ENCODE measurements at regions not wholly inside any gene's neighbourhood (a gene's known extent, or its start where the extent isn't known, plus 50 kb on each side); places are given as distances from the start of the nearest gene placed in this dataset.

GRCh38 chr18:10351219-10351818 is 103.1 kb upstream of the APCDD1 start:
- TF ChIP-seq GABPA (IDR thresholded peaks at IDR 0.05; ENCODE audit: low read depth), result no peak
- TF ChIP-seq REST (IDR thresholded peaks at IDR 0.05; ENCODE audit: insufficient replicate concordance, low read depth), result no peak
- TF ChIP-seq CTCF (IDR thresholded peaks at IDR 0.05; ENCODE audit: insufficient read depth, low read length), result no peak
- TF ChIP-seq SPI1 (IDR thresholded peaks at IDR 0.05; ENCODE audit: borderline replicate concordance, low read depth), result no peak
- no peak for TF ChIP-seq POLR2AphosphoS5 (IDR thresholded peaks at IDR 0.05; ENCODE audit: low read depth)
- no peak overlapping the region for H3K27ac ChIP-seq (replicated peaks)

GRCh38 chr18:10351858-10352257 is 102.6 kb upstream of the APCDD1 start:
- no peak for TF ChIP-seq GABPA (IDR thresholded peaks at IDR 0.05; ENCODE audit: low read depth)
- TF ChIP-seq CTCF (IDR thresholded peaks at IDR 0.05; ENCODE audit: insufficient read depth, low read length), result no peak
- no peak for TF ChIP-seq REST (IDR thresholded peaks at IDR 0.05; ENCODE audit: insufficient replicate concordance, low read depth)
- TF ChIP-seq POLR2AphosphoS5 (IDR thresholded peaks at IDR 0.05; ENCODE audit: low read depth), result no peak
- no peak for TF ChIP-seq SPI1 (IDR thresholded peaks at IDR 0.05; ENCODE audit: borderline replicate concordance, low read depth)
- Histone ChIP-seq H3K27me3 (ENCODE audit: insufficient read depth, poor library complexity, severe bottlenecking) (no peaks in the 10 kb centered on the region), H3K4me3 (replicated peaks; ENCODE audit: insufficient read depth, low read length) (no peak overlapping the region), H3K27ac (replicated peaks) (no peak overlapping the region)
- DNase-seq (ENCODE audit: low read depth in 1 of 2, low spot score in 1 of 2), result no peak

More at GRCh38 chr18:10351219-10351818, 103.1 kb upstream of the APCDD1 start:
- Histone ChIP-seq H3K4me3 (replicated peaks; ENCODE audit: insufficient read depth, low read length) (no peak overlapping the region), H3K27me3 (ENCODE audit: insufficient read depth, poor library complexity, severe bottlenecking) (no peaks in the 10 kb centered on the region)
- DNase-seq (ENCODE audit: low read depth in 1 of 2, low spot score in 1 of 2), result no peak

GRCh38 chr18:10352671-10353070 is 101.8 kb upstream of the APCDD1 start:
- Histone ChIP-seq H3K27me3 (ENCODE audit: insufficient read depth, poor library complexity, severe bottlenecking) (no peaks in the 10 kb centered on the region), H3K4me3 (replicated peaks; ENCODE audit: insufficient read depth, low read length) (no peak overlapping the region), H3K27ac (replicated peaks) (no peak overlapping the region)
- no peak for DNase-seq (ENCODE audit: low read depth in 1 of 2, low spot score in 1 of 2)
- TF ChIP-seq CTCF (IDR thresholded peaks at IDR 0.05; ENCODE audit: insufficient read depth, low read length), result no peak
- TF ChIP-seq SPI1 (IDR thresholded peaks at IDR 0.05; ENCODE audit: borderline replicate concordance, low read depth), result no peak
- TF ChIP-seq GABPA (IDR thresholded peaks at IDR 0.05; ENCODE audit: low read depth), result no peak
- no peak for TF ChIP-seq POLR2AphosphoS5 (IDR thresholded peaks at IDR 0.05; ENCODE audit: low read depth)
- TF ChIP-seq REST (IDR thresholded peaks at IDR 0.05; ENCODE audit: insufficient replicate concordance, low read depth), result no peak

All from HL-60 (cell line).